Lower leg skin (tissue), 3 donors: ENCODE measurements at regions not wholly inside any gene's neighbourhood (a gene's known extent, or its start where the extent isn't known, plus 50 kb on each side); places are given as distances from the start of the nearest gene placed in this dataset.

Experiments
- CTCF ChIP-seq, 3 donors: fragments of 450-650 bp; IDR thresholded peaks; one replicate each; pipeline ENCODE4 v1.5.1; 2016; ENCODE audit warnings: antibody characterized with exemption in 3 of 3, mild to moderate bottlenecking in 3 of 3, moderate library complexity in 2 of 3
- POLR2A ChIP-seq, 2 donors: fragments of 450-650 bp; IDR thresholded peaks; one replicate each; pipeline ENCODE4 v1.6.1; 2016 to 2017; ENCODE audit warnings: antibody characterized with exemption in 2 of 2, mild to moderate bottlenecking in 1 of 2, moderate library complexity in 1 of 2

DNA sequence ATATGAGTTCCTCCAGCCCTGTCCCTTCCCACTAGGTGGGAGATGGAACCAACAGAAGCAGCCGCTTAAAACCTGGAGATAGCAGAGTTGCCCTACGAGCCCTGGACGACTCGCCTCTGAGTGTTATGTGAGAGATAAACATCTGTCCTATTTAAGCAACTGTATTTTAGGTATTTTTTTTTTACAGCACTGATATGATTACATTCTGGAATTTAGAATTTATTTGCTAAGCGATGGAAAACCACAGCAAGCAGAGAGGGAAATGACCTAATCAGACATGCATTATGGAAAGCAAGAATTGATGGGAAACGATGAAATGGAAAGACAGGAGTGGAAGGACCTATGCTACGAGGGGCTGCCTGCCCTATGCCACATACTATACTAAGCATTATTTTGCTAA, 379.0 kb upstream of the IL12A start:
- TF ChIP-seq CTCF (IDR thresholded peaks at IDR 0.05) = no peak
- no peak for TF ChIP-seq POLR2A (IDR thresholded peaks at IDR 0.05)
